Stomach (tissue), 8 donors: ENCODE measurements at regions not wholly inside any gene's neighbourhood (a gene's known extent, or its start where the extent isn't known, plus 50 kb on each side); places are given as distances from the start of the nearest gene placed in this dataset.

Source experiments
- DNase-seq, 2 donors: peaks; one replicate each; pipeline versions ENCODE4 v3.0.0 to v3.0.0-alpha.2; 2013 to 2019
- H3K27ac ChIP-seq, 5 donors: fragments of 200-600 bp in 4 of 5; sonication (generic) in 4 of 5; one replicate each; pipeline ENCODE4 v1.5.1; 2013 to 2019; ENCODE audit warnings: mild to moderate bottlenecking in 1 of 5, moderate library complexity in 1 of 5
- H3K27me3 ChIP-seq, 3 donors: fragments of 200-600 bp; sonication (generic); one replicate each; pipeline ENCODE4 v1.5.1; 2017 to 2019; ENCODE audit warnings: mixed run types in 1 of 3
- H3K36me3 ChIP-seq, 4 donors: fragments of 200-600 bp; sonication (generic); 1 replicate in 3 of 4; 2 replicates in 1 of 4; pipeline ENCODE4 v1.5.1; 2016 to 2019
- H3K4me1 ChIP-seq, 4 donors: fragments of 200-600 bp; sonication (generic); one replicate each; pipeline ENCODE4 v1.5.1; 2016 to 2019
- H3K4me3 ChIP-seq, 4 donors: fragments of 200-600 bp; sonication (generic) in 3 of 4; one replicate each; pipeline ENCODE4 v1.5.1; 2016 to 2019; ENCODE audit warnings: mild to moderate bottlenecking in 1 of 4
- H3K9me3 ChIP-seq, 4 donors: fragments of 200-600 bp; sonication (generic); one replicate each; pipeline ENCODE4 v1.5.1; 2016 to 2019
- CTCF ChIP-seq, 7 experiments: fragments of 450-650 bp in 4 of 7; fragments of 200-600 bp in 3 of 7; sonication (generic) in 3 of 7; IDR thresholded peaks; one replicate each; pipeline ENCODE4 v1.5.1; 2016 to 2019; ENCODE audit warnings: antibody characterized with exemption in 7 of 7, control low read depth in 2 of 7, mild to moderate bottlenecking in 1 of 7
- EP300 ChIP-seq: sonication (generic); formaldehyde crosslinking; IDR thresholded peaks from one replicate; pipeline ENCODE4 v1.6.1; 2017; ENCODE audit warnings: antibody characterized with exemption
- POLR2A ChIP-seq, 4 donors: fragments of 450-650 bp; IDR thresholded peaks; one replicate each; pipeline ENCODE4 v1.6.1; 2016; ENCODE audit warnings: antibody characterized with exemption in 4 of 4, control low read depth in 2 of 4, mild to moderate bottlenecking in 1 of 4, moderate library complexity in 1 of 4
- POLR2AphosphoS5 ChIP-seq, 3 donors: sonication (generic); formaldehyde crosslinking; IDR thresholded peaks; one replicate each; pipeline ENCODE4 v1.6.1; 2016; ENCODE audit warnings: antibody characterized with exemption in 3 of 3
- WGBS, 5 donors: extraction: QIAGEN DNeasy Blood & Tissue Kit in 3 of 5; methylation state at CpG; one replicate each; pipeline versions ENCODE4 v1.1.5 to v1.1.7; 2013 to 2018; 5-methylcytosine and 5-hydroxymethylcytosine counted together
- intact Hi-C: fragments of 100-400 bp; cut with DNase I; formaldehyde crosslinking; loops from one replicate; pipeline ENCODE4 v1.15.1; 2023; ENCODE audit warnings: low total_unique reads
- donor health status: healthy with polysubstance abuse.
- donor health status: Bipolar disorder and iron deficiency.
- donor health status: healthy.

DNA sequence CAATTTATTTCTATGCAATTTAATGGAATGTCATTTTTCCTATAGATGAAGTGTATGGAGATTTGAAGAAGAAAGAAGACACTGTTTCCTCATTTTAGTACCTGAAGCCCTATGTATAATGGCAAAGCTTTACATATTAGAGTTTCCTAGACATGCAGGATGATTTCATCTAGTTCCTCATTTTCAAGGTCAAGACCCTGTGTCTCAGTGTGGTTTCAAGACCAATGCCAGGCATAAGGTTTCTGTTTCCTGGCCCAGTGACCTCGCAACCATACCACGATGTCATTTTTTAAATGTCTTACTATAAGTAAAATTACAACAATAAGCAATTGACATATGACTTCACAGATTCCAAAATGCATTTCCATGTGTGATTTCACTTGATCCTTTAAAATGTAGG is 336.5 kb upstream of the PRKCQ start:
- DNase-seq = no peak
- Histone ChIP-seq H3K4me3 (no peak overlapping the region), H3K9me3 (no peaks in the 10 kb centered on the region), H3K4me1 (peaks cover 7 to 55% (median 18%) of the 10 kb centered on the region in 4 donors), H3K36me3 (no peaks in the 10 kb centered on the region), H3K27ac (no peak overlapping the region), H3K27me3 (no peaks in the 10 kb centered on the region)
- TF ChIP-seq POLR2AphosphoS5 (IDR thresholded peaks at IDR 0.05) = no peak
- no peak for TF ChIP-seq POLR2A (IDR thresholded peaks at IDR 0.05)
- no peak for TF ChIP-seq CTCF (IDR thresholded peaks at IDR 0.05)
- TF ChIP-seq EP300 = no peak
- intact Hi-C loops = loop anchor here (10.0 kb wide), 1 partner anchor 498 kb away; the partner anchor contains the start of gene SFMBT2
- 72 to 86% (median 81%) methylated on average over 2 of the region's 2 CpGs for WGBS, 5 donors

GRCh38 chr10:6915307-6915706 is 335.2 kb upstream of the PRKCQ start:
- 86 to 96% (median 89%) methylated on average over 3 of the region's 3 CpGs for WGBS, 5 donors

GRCh38 chr10:6912929-6913328 is 332.9 kb upstream of the PRKCQ start:
- Histone ChIP-seq H3K9me3 (no peaks in the 10 kb centered on the region), H3K36me3 (no peaks in the 10 kb centered on the region), H3K27ac (peak overlapping the region in 1 of 5 donors; percentile 49), H3K4me3 (no peak overlapping the region), H3K27me3 (no peaks in the 10 kb centered on the region), H3K4me1 (peaks cover 0 to 28% (median 8%) of the 10 kb centered on the region in 4 donors)
- WGBS, 5 donors = 23 to 35% (median 32%) methylated on average over 2 of the region's 2 CpGs
- peak in 1 of 2 donors; percentile 68 for DNase-seq
- intact Hi-C loops = loop anchor here (10.0 kb wide), 1 partner anchor 502 kb away; the partner anchor contains the start of gene SFMBT2
- no peak for TF ChIP-seq CTCF (IDR thresholded peaks at IDR 0.05)
- no peak for TF ChIP-seq EP300
- TF ChIP-seq POLR2AphosphoS5 (IDR thresholded peaks at IDR 0.05) = peak in 1 of 3 donors; percentile 12
- TF ChIP-seq POLR2A (IDR thresholded peaks at IDR 0.05) = no peak

More at GRCh38 chr10:6915307-6915706, 335.2 kb upstream of the PRKCQ start:
- Histone ChIP-seq H3K4me3 (no peak overlapping the region), H3K9me3 (no peaks in the 10 kb centered on the region), H3K27ac (no peak overlapping the region), H3K27me3 (no peaks in the 10 kb centered on the region), H3K4me1 (peaks cover 5 to 48% (median 15%) of the 10 kb centered on the region in 4 donors), H3K36me3 (no peaks in the 10 kb centered on the region)
- intact Hi-C loops = loop anchor here (10.0 kb wide), 1 partner anchor 499 kb away; the partner anchor contains the start of gene SFMBT2
- no peak for DNase-seq
- TF ChIP-seq POLR2AphosphoS5 (IDR thresholded peaks at IDR 0.05) = no peak
- no peak for TF ChIP-seq EP300
- TF ChIP-seq CTCF (IDR thresholded peaks at IDR 0.05) = no peak
- TF ChIP-seq POLR2A (IDR thresholded peaks at IDR 0.05) = no peak

DNA sequence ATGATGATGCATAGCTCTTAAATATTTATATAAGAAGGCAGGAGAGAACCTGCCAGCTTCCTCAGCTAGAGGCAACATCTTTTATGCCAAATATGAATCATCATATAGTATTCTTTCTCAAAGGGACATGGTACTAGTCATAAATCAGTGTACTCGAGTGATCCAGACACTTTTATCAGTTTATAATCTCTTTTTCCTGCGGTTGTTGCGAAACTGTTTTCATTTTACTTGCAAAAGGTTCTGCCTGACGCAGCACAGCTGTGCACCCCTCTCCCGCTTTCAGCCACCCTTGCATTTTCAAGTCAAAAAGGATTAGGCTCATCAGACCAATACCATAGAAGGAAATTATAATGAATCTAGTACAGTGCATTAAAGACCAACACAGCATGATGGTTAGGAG is 332.3 kb upstream of the PRKCQ start:
- peaks cover 0 to 27% (median 8%) of the 10 kb centered on the region in 4 donors for H3K4me1 ChIP-seq
- intact Hi-C loops = loop anchor here (10.0 kb wide), 1 partner anchor 502 kb away; the partner anchor contains the start of gene SFMBT2
- H3K27ac ChIP-seq = peak overlapping the region in 1 of 5 donors; percentile 49
- no peaks in the 10 kb centered on the region for H3K9me3 ChIP-seq
- DNase-seq = peak in 1 of 2 donors; percentile 49
- 34 to 48% (median 39%) methylated on average over 5 of the region's 5 CpGs for WGBS, 5 donors
- no peaks in the 10 kb centered on the region for H3K27me3 ChIP-seq
- H3K36me3 ChIP-seq = no peaks in the 10 kb centered on the region
- TF ChIP-seq EP300 = no peak
- TF ChIP-seq POLR2A (IDR thresholded peaks at IDR 0.05) = no peak
- no peak for TF ChIP-seq CTCF (IDR thresholded peaks at IDR 0.05)
- TF ChIP-seq POLR2AphosphoS5 (IDR thresholded peaks at IDR 0.05) = peak in 1 of 3 donors; percentile 40
- H3K4me3 ChIP-seq = no peak overlapping the region
